Liver (tissue), 8 donors: ENCODE measurements at regions not wholly inside any gene's neighbourhood (a gene's known extent, or its start where the extent isn't known, plus 50 kb on each side); places are given as distances from the start of the nearest gene placed in this dataset.

ENCODE experiments used
- DNase-seq: peaks from one replicate; pipeline ENCODE4 v3.0.0-alpha.2; 2017; ENCODE audit warnings: low spot score
- H3K27ac ChIP-seq, 2 donors: one replicate each; pipeline ENCODE4 v1.7.0; 2013; ENCODE audit warnings: inconsistent platforms in 2 of 2, low read length in 2 of 2, control low read depth in 1 of 2, low read depth in 1 of 2, mild to moderate bottlenecking in 1 of 2
- H3K27me3 ChIP-seq, 4 donors: one replicate each; pipeline versions ENCODE4 v1.6.1 to v1.7.0; 2013; ENCODE audit warnings: low read length in 3 of 4, inconsistent platforms in 1 of 4, mild to moderate bottlenecking in 1 of 4, moderate library complexity in 1 of 4; ENCODE audit not compliant: control insufficient read depth in 4 of 4, insufficient read depth in 4 of 4
- H3K36me3 ChIP-seq, 4 donors: one replicate each; pipeline versions ENCODE4 v1.6.1 to v1.7.0; 2013; ENCODE audit warnings: low read length in 3 of 4, mild to moderate bottlenecking in 3 of 4, low read depth in 1 of 4, moderate library complexity in 1 of 4; ENCODE audit not compliant: control insufficient read depth in 4 of 4, insufficient read depth in 3 of 4
- H3K4me1 ChIP-seq, 4 donors: one replicate each; pipeline versions ENCODE4 v1.6.1 to v1.7.0; 2013; ENCODE audit warnings: low read length in 3 of 4, mild to moderate bottlenecking in 3 of 4, moderate library complexity in 1 of 4; ENCODE audit not compliant: control insufficient read depth in 4 of 4, insufficient read depth in 4 of 4
- H3K4me3 ChIP-seq, 3 donors: one replicate each; pipeline versions ENCODE4 v1.6.1 to v1.7.0; 2013; ENCODE audit warnings: low read length in 3 of 3, control low read depth in 1 of 3, low read depth in 1 of 3, mild to moderate bottlenecking in 1 of 3
- H3K9ac ChIP-seq, 2 donors: one replicate each; pipeline ENCODE4 v1.7.0; 2013; ENCODE audit warnings: low read length in 2 of 2, mild to moderate bottlenecking in 2 of 2, moderate library complexity in 2 of 2, control low read depth in 1 of 2, low read depth in 1 of 2
- H3K9me3 ChIP-seq, 4 donors: one replicate each; pipeline versions ENCODE4 v1.6.1 to v1.7.0; 2013; ENCODE audit warnings: low read length in 3 of 4; ENCODE audit not compliant: control insufficient read depth in 4 of 4
- EGR1 ChIP-seq, 2 donors: IDR thresholded peaks; 2 replicates each; pipeline ENCODE4 v1.6.1; 2016 to 2018; ENCODE audit warnings: antibody characterized with exemption in 2 of 2, low read depth in 2 of 2
- HNF4A ChIP-seq, 2 donors: conservative IDR thresholded peaks; 2 replicates each; pipeline ENCODE4 v1.6.1; 2016; ENCODE audit warnings: antibody characterized with exemption in 2 of 2, mild to moderate bottlenecking in 2 of 2
- HNF4G ChIP-seq: IDR thresholded peaks from 2 replicates; pipeline ENCODE4 v1.6.1; 2016; ENCODE audit warnings: antibody characterized with exemption
- JUND ChIP-seq, 2 donors: IDR thresholded peaks; 2 replicates each; pipeline ENCODE4 v1.6.1; 2016; ENCODE audit warnings: antibody characterized with exemption in 2 of 2
- NR2F2 ChIP-seq: IDR thresholded peaks from 2 replicates; pipeline ENCODE4 v1.6.1; 2016; ENCODE audit warnings: antibody characterized with exemption
- RAD21 ChIP-seq, 2 donors: IDR thresholded peaks; 2 replicates each; pipeline ENCODE4 v1.6.1; 2016; ENCODE audit warnings: antibody characterized with exemption in 2 of 2, mild to moderate bottlenecking in 2 of 2
- RXRA ChIP-seq, 2 donors: IDR thresholded peaks; 2 replicates each; pipeline ENCODE4 v1.6.1; 2017 to 2018; ENCODE audit warnings: antibody characterized with exemption in 2 of 2, mild to moderate bottlenecking in 1 of 2
- SP1 ChIP-seq: IDR thresholded peaks from 2 replicates; pipeline ENCODE4 v1.6.1; 2018; ENCODE audit warnings: antibody characterized with exemption, mild to moderate bottlenecking
- YY1 ChIP-seq: IDR thresholded peaks from 2 replicates; pipeline ENCODE4 v1.6.1; 2016; ENCODE audit warnings: antibody characterized with exemption, mild to moderate bottlenecking
- WGBS: extraction: QIAGEN DNeasy Blood & Tissue Kit; methylation state at CpG from one replicate; pipeline ENCODE4 v1.1.7; 2013; 5-methylcytosine and 5-hydroxymethylcytosine counted together
- TF ChIP-seq, protein P1 (sequence below): IDR thresholded peaks from 2 replicates; pipeline ENCODE4 v1.6.1; 2016; ENCODE audit warnings: antibody characterized with exemption
- TF ChIP-seq, protein P2 (sequence below): IDR thresholded peaks from 2 replicates; pipeline ENCODE4 v1.6.1; 2016; ENCODE audit warnings: antibody characterized with exemption
- TF ChIP-seq, protein P3 (sequence below): fragments of 150-350 bp; IDR thresholded peaks from 2 replicates; pipeline ENCODE4 v1.5.1; 2017; ENCODE audit warnings: improper control_type of control experiment, low read depth, low read length; ENCODE audit not compliant: missing input control
- donor health status: healthy.
- donor health status: healthy.
- donor health status: healthy.
- donor health status: healthy.
- donor health status: healthy.

DNA sequence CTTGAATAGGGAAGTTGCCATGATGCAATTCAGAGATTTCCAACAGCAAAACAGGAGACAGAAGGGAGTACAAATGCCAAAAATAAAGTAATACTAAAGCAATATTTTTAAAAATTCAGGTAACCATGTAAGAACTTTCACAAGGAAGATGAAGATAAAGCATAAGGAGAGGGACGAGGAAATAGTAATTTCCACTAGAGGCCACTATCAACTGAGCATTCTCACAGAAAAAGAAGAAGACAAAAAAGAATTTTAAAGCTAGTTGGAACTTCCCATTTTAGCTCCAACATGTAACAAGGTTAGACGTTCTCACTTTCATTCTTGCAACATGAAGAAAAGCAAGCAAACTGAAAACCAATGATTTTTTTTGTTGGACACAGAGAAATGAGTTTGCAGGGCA lies 779.9 kb upstream of the CDH6 start:
- H3K4me3 ChIP-seq = no peak overlapping the region
- H3K27me3 ChIP-seq = no peaks in the 10 kb centered on the region
- no peaks in the 10 kb centered on the region for H3K9me3 ChIP-seq
- TF ChIP-seq RAD21 (IDR thresholded peaks at IDR 0.05) (peak; percentile 7 to 43), NR2F2 (no peak)
- no peak overlapping the region for H3K9ac ChIP-seq
- no peak overlapping the region for H3K27ac ChIP-seq
- H3K4me1 ChIP-seq = no peaks in the 10 kb centered on the region
- WGBS = 25% methylated on average over 2 of the region's 2 CpGs
- DNase-seq = no peak
- H3K36me3 ChIP-seq = peaks cover 0 to 1% (median 0%) of the 10 kb centered on the region in 4 donors

DNA sequence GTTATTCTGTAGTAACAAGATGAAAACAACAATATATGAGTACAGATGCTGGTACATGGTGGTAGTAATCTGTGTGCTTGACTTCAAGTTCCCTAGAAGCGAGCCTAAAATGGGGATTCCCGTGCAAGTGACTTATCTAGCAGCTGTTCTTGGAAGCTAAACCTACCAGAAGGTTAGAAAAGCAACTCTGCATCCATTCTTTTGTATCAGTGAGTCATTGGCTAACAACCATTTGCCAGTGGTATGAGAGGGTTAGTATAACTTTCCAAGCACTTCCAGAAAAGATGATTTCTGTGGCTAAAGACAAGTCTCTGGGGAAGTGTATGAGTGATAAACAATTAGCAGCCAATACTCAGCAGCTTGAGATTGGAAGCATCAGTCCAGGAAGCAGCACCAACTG lies 787.7 kb upstream of the CDH6 start:
- Histone ChIP-seq H3K36me3 (no peaks in the 10 kb centered on the region), H3K4me3 (no peak overlapping the region), H3K27ac (no peak overlapping the region), H3K4me1 (no peaks in the 10 kb centered on the region), H3K9me3 (no peaks in the 10 kb centered on the region), H3K27me3 (no peaks in the 10 kb centered on the region), H3K9ac (no peak overlapping the region)
- 49% methylated on average over 2 of the region's 2 CpGs for WGBS
- TF ChIP-seq EGR1 (IDR thresholded peaks at IDR 0.05; ENCODE audit: low read depth in 2 of 2) = no peak
- no peak for TF ChIP-seq HNF4A (conservative IDR thresholded peaks at IDR 0.05)
- no peak for TF ChIP-seq NR2F2
- TF ChIP-seq, protein P1, sequence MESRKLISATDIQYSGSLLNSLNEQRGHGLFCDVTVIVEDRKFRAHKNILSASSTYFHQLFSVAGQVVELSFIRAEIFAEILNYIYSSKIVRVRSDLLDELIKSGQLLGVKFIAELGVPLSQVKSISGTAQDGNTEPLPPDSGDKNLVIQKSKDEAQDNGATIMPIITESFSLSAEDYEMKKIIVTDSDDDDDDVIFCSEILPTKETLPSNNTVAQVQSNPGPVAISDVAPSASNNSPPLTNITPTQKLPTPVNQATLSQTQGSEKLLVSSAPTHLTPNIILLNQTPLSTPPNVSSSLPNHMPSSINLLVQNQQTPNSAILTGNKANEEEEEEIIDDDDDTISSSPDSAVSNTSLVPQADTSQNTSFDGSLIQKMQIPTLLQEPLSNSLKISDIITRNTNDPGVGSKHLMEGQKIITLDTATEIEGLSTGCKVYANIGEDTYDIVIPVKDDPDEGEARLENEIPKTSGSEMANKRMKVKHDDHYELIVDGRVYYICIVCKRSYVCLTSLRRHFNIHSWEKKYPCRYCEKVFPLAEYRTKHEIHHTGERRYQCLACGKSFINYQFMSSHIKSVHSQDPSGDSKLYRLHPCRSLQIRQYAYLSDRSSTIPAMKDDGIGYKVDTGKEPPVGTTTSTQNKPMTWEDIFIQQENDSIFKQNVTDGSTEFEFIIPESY = no peak
- TF ChIP-seq JUND (IDR thresholded peaks at IDR 0.05) = no peak
- TF ChIP-seq, protein P2, sequence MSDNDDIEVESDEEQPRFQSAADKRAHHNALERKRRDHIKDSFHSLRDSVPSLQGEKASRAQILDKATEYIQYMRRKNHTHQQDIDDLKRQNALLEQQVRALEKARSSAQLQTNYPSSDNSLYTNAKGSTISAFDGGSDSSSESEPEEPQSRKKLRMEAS = no peak
- no peak for TF ChIP-seq SP1
- TF ChIP-seq RXRA (IDR thresholded peaks at IDR 0.05) = no peak
- no peak for DNase-seq

DNA sequence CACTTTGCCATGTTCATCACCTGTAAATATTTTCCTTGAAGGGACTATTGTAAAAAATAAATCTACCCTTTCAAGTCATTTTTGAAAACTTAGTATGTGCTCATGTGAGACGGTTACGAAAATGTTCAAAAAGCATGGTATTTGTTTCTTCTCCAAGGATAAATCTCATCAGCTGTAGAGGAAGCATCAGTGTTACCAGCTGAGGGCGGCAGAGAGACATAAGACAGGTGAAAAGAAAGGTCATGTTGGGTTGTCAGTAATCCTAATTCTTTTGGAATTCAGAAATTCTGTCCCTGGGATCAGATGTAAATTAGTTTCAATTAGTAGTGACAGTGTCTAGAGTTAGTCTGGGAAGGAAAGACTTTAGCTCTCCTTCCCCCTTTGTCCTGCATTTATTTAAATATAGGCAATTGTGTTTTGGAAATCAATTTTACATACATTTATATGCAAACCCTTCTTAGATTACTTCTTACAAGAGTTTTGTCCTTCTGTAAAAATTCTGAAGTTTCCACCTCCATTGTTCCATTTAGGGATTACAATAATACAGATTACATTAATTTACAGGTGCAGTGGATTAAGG lies 791.9 kb upstream of the CDH6 start:
- Histone ChIP-seq H3K36me3 (no peaks in the 10 kb centered on the region), H3K27me3 (no peaks in the 10 kb centered on the region), H3K27ac (no peak overlapping the region), H3K9me3 (no peaks in the 10 kb centered on the region), H3K4me1 (no peaks in the 10 kb centered on the region), H3K9ac (no peak overlapping the region), H3K4me3 (no peak overlapping the region)
- DNase-seq = peak; percentile 45
- WGBS = 15% methylated on average over 3 of the region's 3 CpGs
- TF ChIP-seq NR2F2 (no peak), HNF4G (no peak), RAD21 (IDR thresholded peaks at IDR 0.05) (peak; percentile 84), JUND (IDR thresholded peaks at IDR 0.05) (no peak), RXRA (IDR thresholded peaks at IDR 0.05) (peak; percentile 34 to 54), YY1 (no peak)
- TF ChIP-seq, protein P3, sequence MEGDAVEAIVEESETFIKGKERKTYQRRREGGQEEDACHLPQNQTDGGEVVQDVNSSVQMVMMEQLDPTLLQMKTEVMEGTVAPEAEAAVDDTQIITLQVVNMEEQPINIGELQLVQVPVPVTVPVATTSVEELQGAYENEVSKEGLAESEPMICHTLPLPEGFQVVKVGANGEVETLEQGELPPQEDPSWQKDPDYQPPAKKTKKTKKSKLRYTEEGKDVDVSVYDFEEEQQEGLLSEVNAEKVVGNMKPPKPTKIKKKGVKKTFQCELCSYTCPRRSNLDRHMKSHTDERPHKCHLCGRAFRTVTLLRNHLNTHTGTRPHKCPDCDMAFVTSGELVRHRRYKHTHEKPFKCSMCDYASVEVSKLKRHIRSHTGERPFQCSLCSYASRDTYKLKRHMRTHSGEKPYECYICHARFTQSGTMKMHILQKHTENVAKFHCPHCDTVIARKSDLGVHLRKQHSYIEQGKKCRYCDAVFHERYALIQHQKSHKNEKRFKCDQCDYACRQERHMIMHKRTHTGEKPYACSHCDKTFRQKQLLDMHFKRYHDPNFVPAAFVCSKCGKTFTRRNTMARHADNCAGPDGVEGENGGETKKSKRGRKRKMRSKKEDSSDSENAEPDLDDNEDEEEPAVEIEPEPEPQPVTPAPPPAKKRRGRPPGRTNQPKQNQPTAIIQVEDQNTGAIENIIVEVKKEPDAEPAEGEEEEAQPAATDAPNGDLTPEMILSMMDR = peak; percentile 60
